K562 (cell line): ENCODE measurements at regions not wholly inside any gene's neighbourhood (a gene's known extent, or its start where the extent isn't known, plus 50 kb on each side); places are given as distances from the start of the nearest gene placed in this dataset.

Experiments
- ATAC-seq: fragments of 200-7000 bp; cut with Tn5 transposase; 3 replicates; pipeline ENCODE4 v1.9.1; 2020; ENCODE audit warnings: moderate library complexity
- BruUV-seq: library from RNA; stranded (reverse); fragments of 400-500 nt; replicated peaks from 2 replicates; lab custom pipeline; 2021; lab: Mats Ljungman, UMichigan
- CTCF ChIA-PET: fragments of 300-600 bp; formaldehyde crosslinking; extraction: SDS; loops from one replicate; lab custom pipeline; 2021; ENCODE audit warnings: low intra/inter-chr PET ratio; lab: Yijun Ruan, JAX
- POLR2A ChIA-PET: fragments of 300-600, 350-650 bp; sonication (Branson Sonifier 250); formaldehyde crosslinking; extraction: SDS; loops from one replicate; lab custom pipeline; 2021; ENCODE audit warnings: antibody characterized with exemption, inconsistent platforms; lab: Yijun Ruan, JAX
- DNase-seq, 4 experiments: peaks; one replicate each; pipeline versions ENCODE4 v3.0.0 to v3.0.0-alpha.2; 2011 to 2018; ENCODE audit warnings: low spot score in 3 of 4, mixed read lengths in 3 of 4; ENCODE audit errors: extremely low read depth in 1 of 4
- FAIRE-seq: peaks from 2 replicates; lab custom pipeline; 2011; peaks lifted over from hg19 to GRCh38; lab: Jason Lieb, UNC
- H2AFZ ChIP-seq: 2 replicates; pipeline ENCODE4 v1.6.0; 2011; ENCODE audit warnings: low read depth, low read length, control low read depth, inconsistent platforms
- H3K27ac ChIP-seq: fragments of 200-600 bp; 3 replicates; pipeline ENCODE4 v1.8.0; 2011; ENCODE audit warnings: low read depth, mild to moderate bottlenecking, control low read depth, inconsistent platforms, low read length, moderate library complexity, mixed read lengths; ENCODE audit errors: extremely low read depth
- H3K27me3 ChIP-seq, 2 experiments: fragments of 300-600 bp in 1 of 2; 2 replicates in 1 of 2; 3 replicates in 1 of 2; pipeline versions ENCODE4 v1.6.0 to v1.8.0; 2011; ENCODE audit warnings: inconsistent platforms in 2 of 2, low read length in 2 of 2, mild to moderate bottlenecking in 1 of 2, mixed read lengths in 1 of 2, moderate library complexity in 1 of 2; ENCODE audit not compliant: control insufficient read depth in 2 of 2, insufficient read depth in 2 of 2
- H3K36me3 ChIP-seq: fragments of 300-600 bp; 3 replicates; pipeline ENCODE4 v1.8.0; 2011; ENCODE audit warnings: mild to moderate bottlenecking, low read length, inconsistent platforms; ENCODE audit not compliant: control insufficient read depth, insufficient read depth
- H3K4me1 ChIP-seq, 2 experiments: fragments of 200-600 bp in 1 of 2; replicated peaks in 1 of 2; 2 replicates in 1 of 2; 3 replicates in 1 of 2; pipeline versions ENCODE4 v1.5.1 to v1.8.0; 2011; ENCODE audit warnings: inconsistent platforms in 2 of 2, low read length in 2 of 2, mild to moderate bottlenecking in 1 of 2, mixed read lengths in 1 of 2, moderate library complexity in 1 of 2; ENCODE audit not compliant: control insufficient read depth in 2 of 2, insufficient read depth in 2 of 2
- H3K4me2 ChIP-seq: 2 replicates; pipeline ENCODE4 v1.6.1; 2011; ENCODE audit warnings: low read length, control low read depth, inconsistent platforms, mixed read lengths; ENCODE audit not compliant: insufficient read depth
- H3K4me3 ChIP-seq: fragments of 200-600 bp; sonication (generic), shearing (Covaris generic); 2 replicates; pipeline ENCODE4 v1.5.1; 2016; ENCODE audit warnings: control low read depth, inconsistent platforms
- H3K79me2 ChIP-seq: fragments of 200-600 bp; 3 replicates; pipeline ENCODE4 v1.8.0; 2011; ENCODE audit warnings: low read length, inconsistent platforms; ENCODE audit not compliant: control insufficient read depth, insufficient read depth
- H3K9ac ChIP-seq, 2 experiments: 2 replicates each; pipeline versions ENCODE4 v1.6.0 to v1.6.1; 2011; ENCODE audit warnings: low read depth in 2 of 2, low read length in 2 of 2, control low read depth in 1 of 2, inconsistent platforms in 1 of 2, mild to moderate bottlenecking in 1 of 2, mixed read lengths in 1 of 2; ENCODE audit not compliant: insufficient read depth in 1 of 2
- H3K9me1 ChIP-seq: one replicate; pipeline ENCODE4 v1.6.0; 2011; ENCODE audit warnings: inconsistent platforms, mild to moderate bottlenecking, low read length, moderate library complexity; ENCODE audit not compliant: control insufficient read depth, insufficient read depth
- H3K9me3 ChIP-seq: replicated peaks from 2 replicates; pipeline ENCODE4 v1.5.1; 2011; ENCODE audit warnings: low read depth, low read length, inconsistent platforms; ENCODE audit not compliant: control insufficient read depth, insufficient read depth
- H4K20me1 ChIP-seq: replicated peaks from 2 replicates; pipeline ENCODE4 v1.6.1; 2011; ENCODE audit warnings: low read length, inconsistent platforms, mixed read lengths; ENCODE audit not compliant: control insufficient read depth, insufficient read depth
- DLX4 ChIP-seq: fragments of 250-450 bp; sonication (Bioruptor Pico); IDR thresholded peaks from 2 replicates; pipeline ENCODE4 v1.6.1; 2021; ENCODE audit warnings: mild to moderate bottlenecking
- GATAD2A ChIP-seq: fragments of 450-650 bp; IDR thresholded peaks from 2 replicates; pipeline ENCODE4 v1.6.1; 2017
- HOXB6 ChIP-seq: fragments of 250-450 bp; sonication (Bioruptor Pico); IDR thresholded peaks from 2 replicates; pipeline ENCODE4 v1.5.1; 2022; ENCODE audit warnings: mild to moderate bottlenecking, borderline replicate concordance
- POU5F1 ChIP-seq: fragments of 150-350 bp; IDR thresholded peaks from 2 replicates; pipeline ENCODE4 v1.6.1; 2014; ENCODE audit warnings: borderline replicate concordance, low read length, low read depth, mild to moderate bottlenecking; ENCODE audit not compliant: partially characterized antibody
- RBM25 ChIP-seq: fragments of 200-400 bp; formaldehyde crosslinking; IDR thresholded peaks from 2 replicates; pipeline ENCODE4 v1.6.1; 2018; ENCODE audit warnings: low read length, low read depth, moderate library complexity; ENCODE audit not compliant: severe bottlenecking
- WGBS: fragments of 100-300 bp; shearing (Covaris generic); methylation state at CpG from one replicate; pipeline ENCODE4 v1.1.6; 2016; ENCODE audit warnings: low coverage, mixed read lengths; ENCODE audit not compliant: insufficient coverage; ENCODE audit errors: missing lambda C conversion rate; 5-methylcytosine and 5-hydroxymethylcytosine counted together
- in situ Hi-C: fragments of 300-500 bp; cut with MboI; formaldehyde crosslinking; loops from 4 replicates; pipeline ENCODE4 v1.15.0; 2018; ENCODE audit warnings: inconsistent platforms, mixed read lengths
- intact Hi-C: fragments of 100-400 bp; cut with micrococcal nuclease; formaldehyde crosslinking; loops from 2 replicates; pipeline ENCODE4 v1.14.2; 2022

DNA sequence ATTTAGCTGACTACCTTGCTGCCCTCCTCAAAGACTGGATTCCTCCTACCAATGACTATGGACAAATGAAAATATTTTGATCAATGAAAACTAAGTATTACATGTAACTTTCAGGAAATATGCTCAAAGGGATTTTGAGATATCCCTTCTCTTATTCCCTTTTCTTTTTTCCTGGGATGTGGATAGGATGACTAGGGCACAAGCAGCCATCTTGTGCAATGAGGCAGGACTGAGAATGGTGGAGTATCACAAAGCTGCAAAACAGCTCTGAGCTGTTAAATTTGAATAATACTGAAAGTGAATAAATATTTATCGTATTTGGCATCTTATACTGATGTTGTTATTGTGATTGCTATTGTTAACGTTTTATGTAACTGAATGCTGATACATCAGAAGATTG is 333.1 kb upstream of the NUDT12 start:
- in situ Hi-C loops, result no loop called here
- Histone ChIP-seq H3K9me1 (no peaks in the 10 kb centered on the region), H3K4me3 (no peak overlapping the region), H3K27ac (no peak overlapping the region), H3K9me3 (no peaks in the 10 kb centered on the region), H3K27me3 (no peaks in the 10 kb centered on the region), H3K4me1 (no peaks in the 10 kb centered on the region), H3K9ac (no peak overlapping the region), H4K20me1 (no peaks in the 10 kb centered on the region), H3K79me2 (no peaks in the 10 kb centered on the region), H2AFZ (no peak overlapping the region), H3K36me3 (no peaks in the 10 kb centered on the region), H3K4me2 (no peak overlapping the region)
- no TSS peak for BruUV-seq
- ATAC-seq, result no peak
- CTCF ChIA-PET, result no interaction called here
- peak; percentile 29 for TF ChIP-seq RBM25
- no peak for TF ChIP-seq DLX4 (CRISPR knock-in tag)
- DNase-seq, result no peak
- POLR2A ChIA-PET, result interaction anchor here (0.6 to 0.8 kb wide), 2 partner anchors 18 to 319 kb away, joined by 3 read pairs; no protein-coding TSS in a partner anchor
- WGBS, result 0% methylated on average over 2 of the region's 2 CpGs
- FAIRE-seq, result no peak
- intact Hi-C loops, result no loop called here

- Histone ChIP-seq H3K36me3 (no peaks in the 10 kb centered on the region), H2AFZ (no peak overlapping the region), H3K4me1 (no peaks in the 10 kb centered on the region), H3K79me2 (no peaks in the 10 kb centered on the region), H4K20me1 (no peaks in the 10 kb centered on the region), H3K27me3 (no peaks in the 10 kb centered on the region)
- ATAC-seq, result no peak
- no peak for FAIRE-seq
- ChIA-PET POLR2A (interaction anchor here (0.5 to 0.8 kb wide), 2 partner anchors 18 to 27 kb away, joined by 3 to 4 read pairs; no protein-coding TSS in a partner anchor), CTCF (no interaction called here)
- in situ Hi-C loops (no loop called here), intact Hi-C loops (no loop called here)
- DNase-seq, result no peak
- TF ChIP-seq HOXB6 (CRISPR knock-in tag) (no peak), POU5F1 (no peak), GATAD2A (no peak)
- TF ChIP-seq, all 486 proteins: peak for 0
- H3K9ac ChIP-seq, result no peak overlapping the region
- H3K9me1 ChIP-seq, result no peaks in the 10 kb centered on the region
- no peak overlapping the region for H3K27ac ChIP-seq
- H3K4me3 ChIP-seq, result no peak overlapping the region
- H3K9me3 ChIP-seq, result no peaks in the 10 kb centered on the region
- BruUV-seq, result no TSS peak
- no peak overlapping the region for H3K4me2 ChIP-seq
Observed at GRCh38 chr5:103894882-103895281, 332.3 kb upstream of the NUDT12 start.
